ENCODE measurements at regions not wholly inside any gene's neighbourhood (a gene's known extent, or its start where the extent isn't known, plus 50 kb on each side); places are given as distances from the start of the nearest gene placed in this dataset.

DNA sequence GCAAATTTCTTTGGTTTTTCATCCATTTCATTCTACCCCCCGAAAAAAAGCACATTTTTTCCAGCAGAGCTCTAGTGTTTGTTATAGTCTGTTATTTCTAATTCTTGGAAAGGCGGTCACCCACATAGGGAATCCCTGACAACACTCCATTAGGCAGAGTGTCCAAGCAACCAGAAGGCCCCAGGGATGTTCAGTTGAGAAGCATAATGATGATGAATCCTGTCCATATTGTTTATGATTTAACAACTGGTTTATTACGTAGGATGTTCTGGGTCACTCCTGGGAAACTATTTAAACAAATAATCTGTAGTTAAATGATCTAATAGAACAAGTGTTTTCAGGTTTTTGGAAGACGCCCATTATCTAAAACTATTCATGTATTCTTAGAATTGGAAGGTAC, 388.7 kb downstream of the TNS1 start:
- TF ChIP-seq, protein P1, sequence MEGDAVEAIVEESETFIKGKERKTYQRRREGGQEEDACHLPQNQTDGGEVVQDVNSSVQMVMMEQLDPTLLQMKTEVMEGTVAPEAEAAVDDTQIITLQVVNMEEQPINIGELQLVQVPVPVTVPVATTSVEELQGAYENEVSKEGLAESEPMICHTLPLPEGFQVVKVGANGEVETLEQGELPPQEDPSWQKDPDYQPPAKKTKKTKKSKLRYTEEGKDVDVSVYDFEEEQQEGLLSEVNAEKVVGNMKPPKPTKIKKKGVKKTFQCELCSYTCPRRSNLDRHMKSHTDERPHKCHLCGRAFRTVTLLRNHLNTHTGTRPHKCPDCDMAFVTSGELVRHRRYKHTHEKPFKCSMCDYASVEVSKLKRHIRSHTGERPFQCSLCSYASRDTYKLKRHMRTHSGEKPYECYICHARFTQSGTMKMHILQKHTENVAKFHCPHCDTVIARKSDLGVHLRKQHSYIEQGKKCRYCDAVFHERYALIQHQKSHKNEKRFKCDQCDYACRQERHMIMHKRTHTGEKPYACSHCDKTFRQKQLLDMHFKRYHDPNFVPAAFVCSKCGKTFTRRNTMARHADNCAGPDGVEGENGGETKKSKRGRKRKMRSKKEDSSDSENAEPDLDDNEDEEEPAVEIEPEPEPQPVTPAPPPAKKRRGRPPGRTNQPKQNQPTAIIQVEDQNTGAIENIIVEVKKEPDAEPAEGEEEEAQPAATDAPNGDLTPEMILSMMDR (IDR thresholded peaks at IDR 0.05; ENCODE audit: low read depth, low read length, poor library complexity, severe bottlenecking): no peak
- TF ChIP-seq EZH2phosphoT487 (IDR thresholded peaks at IDR 0.05; ENCODE audit: borderline replicate concordance, low read length): no peak

All from DOHH2 (cell line).